HepG2 (cell line): ENCODE measurements at regions not wholly inside any gene's neighbourhood (a gene's known extent, or its start where the extent isn't known, plus 50 kb on each side); places are given as distances from the start of the nearest gene placed in this dataset.

ENCODE experiments used
- CENPT ChIP-seq: sonication (generic); formaldehyde crosslinking; IDR thresholded peaks from 2 replicates; pipeline ENCODE4 v1.8.0; 2022; ENCODE audit warnings: low read depth, mild to moderate bottlenecking, moderate library complexity, missing genetic modification reagents
- CREB1 ChIP-seq, 2 experiments: fragments of 450-650 bp in 1 of 2; IDR thresholded peaks; 2 replicates each; pipeline ENCODE4 v1.6.1; 2016 to 2017; ENCODE audit warnings: control low read depth in 1 of 2, mild to moderate bottlenecking in 1 of 2, missing compliant biosample characterization in 1 of 2, missing genetic modification characterization in 1 of 2
- FOSL2 ChIP-seq: sonication (generic); formaldehyde crosslinking; IDR thresholded peaks from 2 replicates; pipeline ENCODE4 v1.4.0; 2020; ENCODE audit warnings: missing genetic modification reagents
- FOXP1 ChIP-seq, 2 experiments: fragments of 450-650 bp in 1 of 2; IDR thresholded peaks; 2 replicates each; pipeline ENCODE4 v1.6.1; 2017 to 2018; ENCODE audit warnings: antibody characterized with exemption in 1 of 2
- GATAD2A ChIP-seq: IDR thresholded peaks from 2 replicates; pipeline ENCODE4 v1.6.1; 2016
- HNF4A ChIP-seq: sonication (generic); formaldehyde crosslinking; IDR thresholded peaks from 2 replicates; pipeline ENCODE4 v1.4.0; 2020; ENCODE audit warnings: missing genetic modification reagents
- MEIS2 ChIP-seq: sonication (generic); formaldehyde crosslinking; IDR thresholded peaks from 2 replicates; pipeline ENCODE4 v1.9.0; 2021; ENCODE audit warnings: mild to moderate bottlenecking, missing genetic modification reagents
- PHF21A ChIP-seq: sonication (generic); formaldehyde crosslinking; IDR thresholded peaks from 2 replicates; pipeline ENCODE4 v1.5.0; 2020; ENCODE audit warnings: mild to moderate bottlenecking, missing genetic modification reagents
- RARA ChIP-seq: IDR thresholded peaks from 2 replicates; pipeline ENCODE4 v1.6.1; 2016; ENCODE audit warnings: missing genetic modification reagents, missing compliant biosample characterization
- RERE ChIP-seq: IDR thresholded peaks from 2 replicates; pipeline ENCODE4 v1.6.1; 2016; ENCODE audit warnings: low read depth, missing genetic modification reagents, missing compliant biosample characterization
- RFXANK ChIP-seq: IDR thresholded peaks from 2 replicates; pipeline ENCODE4 v1.6.1; 2016
- ZNF367 ChIP-seq: sonication (generic); formaldehyde crosslinking; IDR thresholded peaks from 2 replicates; pipeline ENCODE4 v1.4.0; 2020; ENCODE audit warnings: missing genetic modification reagents, borderline replicate concordance
- TF ChIP-seq, protein P1 (sequence below): sonication (generic); formaldehyde crosslinking; IDR thresholded peaks from 2 replicates; pipeline ENCODE4 v1.5.1; 2020; ENCODE audit warnings: missing genetic modification reagents, mild to moderate bottlenecking, borderline replicate concordance
- TF ChIP-seq, protein P2 (sequence below): sonication (generic); formaldehyde crosslinking; IDR thresholded peaks from 2 replicates; pipeline ENCODE4 v1.4.0; 2020; ENCODE audit warnings: mild to moderate bottlenecking, missing genetic modification reagents
- TF ChIP-seq, protein P3 (sequence below): sonication (generic); formaldehyde crosslinking; IDR thresholded peaks from 2 replicates; pipeline ENCODE4 v1.4.0; 2020; ENCODE audit warnings: missing genetic modification reagents
- TF ChIP-seq, protein P4 (sequence below): sonication (generic); formaldehyde crosslinking; IDR thresholded peaks from 2 replicates; pipeline ENCODE4 v1.4.0; 2020; ENCODE audit warnings: missing genetic modification reagents, mild to moderate bottlenecking, borderline replicate concordance

GRCh38 chr7:13017333-13017857 is 330.0 kb downstream of the ARL4A start (continued):
- TF ChIP-seq, protein P1, sequence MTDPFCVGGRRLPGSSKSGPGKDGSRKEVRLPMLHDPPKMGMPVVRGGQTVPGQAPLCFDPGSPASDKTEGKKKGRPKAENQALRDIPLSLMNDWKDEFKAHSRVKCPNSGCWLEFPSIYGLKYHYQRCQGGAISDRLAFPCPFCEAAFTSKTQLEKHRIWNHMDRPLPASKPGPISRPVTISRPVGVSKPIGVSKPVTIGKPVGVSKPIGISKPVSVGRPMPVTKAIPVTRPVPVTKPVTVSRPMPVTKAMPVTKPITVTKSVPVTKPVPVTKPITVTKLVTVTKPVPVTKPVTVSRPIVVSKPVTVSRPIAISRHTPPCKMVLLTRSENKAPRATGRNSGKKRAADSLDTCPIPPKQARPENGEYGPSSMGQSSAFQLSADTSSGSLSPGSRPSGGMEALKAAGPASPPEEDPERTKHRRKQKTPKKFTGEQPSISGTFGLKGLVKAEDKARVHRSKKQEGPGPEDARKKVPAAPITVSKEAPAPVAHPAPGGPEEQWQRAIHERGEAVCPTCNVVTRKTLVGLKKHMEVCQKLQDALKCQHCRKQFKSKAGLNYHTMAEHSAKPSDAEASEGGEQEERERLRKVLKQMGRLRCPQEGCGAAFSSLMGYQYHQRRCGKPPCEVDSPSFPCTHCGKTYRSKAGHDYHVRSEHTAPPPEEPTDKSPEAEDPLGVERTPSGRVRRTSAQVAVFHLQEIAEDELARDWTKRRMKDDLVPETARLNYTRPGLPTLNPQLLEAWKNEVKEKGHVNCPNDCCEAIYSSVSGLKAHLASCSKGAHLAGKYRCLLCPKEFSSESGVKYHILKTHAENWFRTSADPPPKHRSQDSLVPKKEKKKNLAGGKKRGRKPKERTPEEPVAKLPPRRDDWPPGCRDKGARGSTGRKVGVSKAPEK (CRISPR knock-in tag) = peak; percentile 75; the same call in 1 of the 2 replicates
- TF ChIP-seq, protein P2, sequence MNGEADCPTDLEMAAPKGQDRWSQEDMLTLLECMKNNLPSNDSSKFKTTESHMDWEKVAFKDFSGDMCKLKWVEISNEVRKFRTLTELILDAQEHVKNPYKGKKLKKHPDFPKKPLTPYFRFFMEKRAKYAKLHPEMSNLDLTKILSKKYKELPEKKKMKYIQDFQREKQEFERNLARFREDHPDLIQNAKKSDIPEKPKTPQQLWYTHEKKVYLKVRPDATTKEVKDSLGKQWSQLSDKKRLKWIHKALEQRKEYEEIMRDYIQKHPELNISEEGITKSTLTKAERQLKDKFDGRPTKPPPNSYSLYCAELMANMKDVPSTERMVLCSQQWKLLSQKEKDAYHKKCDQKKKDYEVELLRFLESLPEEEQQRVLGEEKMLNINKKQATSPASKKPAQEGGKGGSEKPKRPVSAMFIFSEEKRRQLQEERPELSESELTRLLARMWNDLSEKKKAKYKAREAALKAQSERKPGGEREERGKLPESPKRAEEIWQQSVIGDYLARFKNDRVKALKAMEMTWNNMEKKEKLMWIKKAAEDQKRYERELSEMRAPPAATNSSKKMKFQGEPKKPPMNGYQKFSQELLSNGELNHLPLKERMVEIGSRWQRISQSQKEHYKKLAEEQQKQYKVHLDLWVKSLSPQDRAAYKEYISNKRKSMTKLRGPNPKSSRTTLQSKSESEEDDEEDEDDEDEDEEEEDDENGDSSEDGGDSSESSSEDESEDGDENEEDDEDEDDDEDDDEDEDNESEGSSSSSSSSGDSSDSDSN (CRISPR knock-in tag) = no peak
- TF ChIP-seq FOXP1 (IDR thresholded peaks at IDR 0.05) (no peak), FOXP1 (CRISPR knock-in tag; IDR thresholded peaks at IDR 0.05) (peak; percentile 92), GATAD2A (CRISPR knock-in tag) (peak; percentile 98), RFXANK (0 out of 2 replicates have a peak, but pooled peaks have one; percentile 26), MEIS2 (CRISPR knock-in tag) (peak; percentile 65; the same call in 1 of the 2 replicates), HNF4A (CRISPR knock-in tag) (peak; percentile 82), RARA (CRISPR knock-in tag) (peak; percentile 83), FOSL2 (CRISPR knock-in tag) (peak; percentile 100), PHF21A (CRISPR knock-in tag) (peak; percentile 95), CENPT (CRISPR knock-in tag) (no peak), ZNF367 (CRISPR knock-in tag) (0 out of 2 replicates have a peak, but pooled peaks have one; percentile 54), RERE (CRISPR knock-in tag) (peak; percentile 91), CREB1 (IDR thresholded peaks at IDR 0.05) (no peak), CREB1 (CRISPR knock-in tag; IDR thresholded peaks at IDR 0.05) (peak; percentile 80)
- TF ChIP-seq, protein P3, sequence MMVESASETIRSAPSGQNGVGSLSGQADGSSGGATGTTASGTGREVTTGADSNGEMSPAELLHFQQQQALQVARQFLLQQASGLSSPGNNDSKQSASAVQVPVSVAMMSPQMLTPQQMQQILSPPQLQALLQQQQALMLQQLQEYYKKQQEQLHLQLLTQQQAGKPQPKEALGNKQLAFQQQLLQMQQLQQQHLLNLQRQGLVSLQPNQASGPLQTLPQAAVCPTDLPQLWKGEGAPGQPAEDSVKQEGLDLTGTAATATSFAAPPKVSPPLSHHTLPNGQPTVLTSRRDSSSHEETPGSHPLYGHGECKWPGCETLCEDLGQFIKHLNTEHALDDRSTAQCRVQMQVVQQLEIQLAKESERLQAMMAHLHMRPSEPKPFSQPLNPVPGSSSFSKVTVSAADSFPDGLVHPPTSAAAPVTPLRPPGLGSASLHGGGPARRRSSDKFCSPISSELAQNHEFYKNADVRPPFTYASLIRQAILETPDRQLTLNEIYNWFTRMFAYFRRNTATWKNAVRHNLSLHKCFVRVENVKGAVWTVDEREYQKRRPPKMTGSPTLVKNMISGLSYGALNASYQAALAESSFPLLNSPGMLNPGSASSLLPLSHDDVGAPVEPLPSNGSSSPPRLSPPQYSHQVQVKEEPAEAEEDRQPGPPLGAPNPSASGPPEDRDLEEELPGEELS (CRISPR knock-in tag) = peak; percentile 97
- TF ChIP-seq, protein P4, sequence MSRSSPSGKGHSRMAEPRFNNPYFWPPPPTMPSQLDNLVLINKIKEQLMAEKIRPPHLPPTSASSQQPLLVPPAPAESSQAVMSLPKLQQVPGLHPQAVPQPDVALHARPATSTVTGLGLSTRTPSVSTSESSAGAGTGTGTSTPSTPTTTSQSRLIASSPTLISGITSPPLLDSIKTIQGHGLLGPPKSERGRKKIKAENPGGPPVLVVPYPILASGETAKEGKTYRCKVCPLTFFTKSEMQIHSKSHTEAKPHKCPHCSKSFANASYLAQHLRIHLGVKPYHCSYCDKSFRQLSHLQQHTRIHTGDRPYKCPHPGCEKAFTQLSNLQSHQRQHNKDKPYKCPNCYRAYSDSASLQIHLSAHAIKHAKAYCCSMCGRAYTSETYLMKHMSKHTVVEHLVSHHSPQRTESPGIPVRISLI = no peak
